Activated T-helper 2 cell treated with anti-CD3 and anti-CD28 coated beads, Interferon-gamma antibody, Interleukin-2, Interleukin-4, amounts not matched to agents 10 μg/mL and 5 μg/mL and 100 μg/mL, durations not matched to agents 14 hours and 24 hours and 36 hours (primary cell): ENCODE measurements at regions not wholly inside any gene's neighbourhood (a gene's known extent, or its start where the extent isn't known, plus 50 kb on each side); places are given as distances from the start of the nearest gene placed in this dataset.

Experiments
- DNase-seq: peaks from one replicate; pipeline ENCODE4 v3.0.0; 2021; ENCODE audit warnings: low spot score
- H3K27ac Mint-ChIP-seq: one replicate; pipeline ENCODE4 v1.8.0; 2021; ENCODE audit warnings: mixed read lengths
- H3K27me3 Mint-ChIP-seq: one replicate; pipeline ENCODE4 v1.8.0; 2021; ENCODE audit warnings: low read depth, mixed read lengths
- H3K36me3 Mint-ChIP-seq: one replicate; pipeline ENCODE4 v1.8.0; 2021; ENCODE audit warnings: low read depth, mixed read lengths
- H3K4me1 Mint-ChIP-seq: one replicate; pipeline ENCODE4 v1.8.0; 2021; ENCODE audit warnings: low read depth, mixed read lengths
- H3K4me3 Mint-ChIP-seq: one replicate; pipeline ENCODE4 v1.8.0; 2021; ENCODE audit warnings: low read depth, mild to moderate bottlenecking, moderate library complexity, mixed read lengths
- H3K9me3 Mint-ChIP-seq: one replicate; pipeline ENCODE4 v1.8.0; 2021; ENCODE audit warnings: mixed read lengths
- intact Hi-C: fragments of 100-400 bp; cut with micrococcal nuclease; formaldehyde crosslinking; loops from one replicate; pipeline ENCODE4 v1.15.1; 2023

- Mint-ChIP-seq H3K36me3 (no peaks in the 10 kb centered on the region), H3K27me3 (no peaks in the 10 kb centered on the region), H3K27ac (no peak overlapping the region), H3K4me1 (no peaks in the 10 kb centered on the region), H3K4me3 (no peak overlapping the region), H3K9me3 (no peaks in the 10 kb centered on the region)
- DNase-seq: no peak
- intact Hi-C loops: no loop called here
Observed at GRCh38 chr5:116699332-116699731, 124.7 kb upstream of the SEMA6A start.

GRCh38 chr5:116696366-116696765 lies 121.7 kb upstream of the SEMA6A start:
- intact Hi-C loops: no loop called here
- DNase-seq: no peak

GRCh38 chr5:116695681-116696080 lies 121.1 kb upstream of the SEMA6A start:
- H3K27ac Mint-ChIP-seq: no peak overlapping the region
- H3K36me3 Mint-ChIP-seq: no peaks in the 10 kb centered on the region
- no peaks in the 10 kb centered on the region for H3K4me1 Mint-ChIP-seq
- no peaks in the 10 kb centered on the region for H3K9me3 Mint-ChIP-seq
- intact Hi-C loops: no loop called here
- no peak overlapping the region for H3K4me3 Mint-ChIP-seq
- DNase-seq: no peak
- no peaks in the 10 kb centered on the region for H3K27me3 Mint-ChIP-seq

More at GRCh38 chr5:116696366-116696765, 121.7 kb upstream of the SEMA6A start:
- Mint-ChIP-seq H3K27ac (no peak overlapping the region), H3K9me3 (no peaks in the 10 kb centered on the region), H3K4me1 (no peaks in the 10 kb centered on the region), H3K36me3 (no peaks in the 10 kb centered on the region), H3K4me3 (no peak overlapping the region), H3K27me3 (no peaks in the 10 kb centered on the region)

- Mint-ChIP-seq H3K27me3 (no peaks in the 10 kb centered on the region), H3K4me1 (no peaks in the 10 kb centered on the region), H3K36me3 (no peaks in the 10 kb centered on the region), H3K4me3 (no peak overlapping the region), H3K9me3 (no peaks in the 10 kb centered on the region), H3K27ac (no peak overlapping the region)
- DNase-seq: no peak
- intact Hi-C loops: no loop called here
Observed at GRCh38 chr5:116686438-116686837, 111.8 kb upstream of the SEMA6A start.

DNA sequence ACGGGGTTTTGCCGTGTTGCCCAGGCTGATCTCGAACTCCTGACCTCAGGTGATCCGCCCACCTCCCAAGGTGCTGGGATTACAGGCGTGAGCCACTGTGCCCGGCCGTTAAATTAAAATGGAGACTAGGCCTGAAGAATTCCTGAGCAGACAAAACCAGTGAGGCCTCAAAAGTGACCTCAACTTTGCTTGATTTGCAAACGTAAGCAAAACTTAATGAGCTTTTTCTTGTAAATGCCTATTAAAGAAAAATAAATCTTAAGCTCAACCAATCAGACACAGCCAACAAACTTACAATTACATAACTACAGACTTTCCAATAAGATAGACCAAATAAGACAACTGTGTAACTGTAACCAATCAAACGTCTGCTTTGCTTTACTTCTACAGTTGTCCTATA lies 111.3 kb upstream of the SEMA6A start:
- Mint-ChIP-seq H3K4me3 (no peak overlapping the region), H3K27me3 (no peaks in the 10 kb centered on the region), H3K9me3 (no peaks in the 10 kb centered on the region), H3K4me1 (no peaks in the 10 kb centered on the region), H3K27ac (no peak overlapping the region), H3K36me3 (no peaks in the 10 kb centered on the region)
- intact Hi-C loops: no loop called here
- DNase-seq: no peak

GRCh38 chr5:116685069-116685468 lies 110.4 kb upstream of the SEMA6A start:
- no peak for DNase-seq
- Mint-ChIP-seq H3K4me1 (no peaks in the 10 kb centered on the region), H3K27me3 (no peaks in the 10 kb centered on the region), H3K36me3 (no peaks in the 10 kb centered on the region), H3K9me3 (no peaks in the 10 kb centered on the region), H3K4me3 (no peak overlapping the region), H3K27ac (no peak overlapping the region)
- intact Hi-C loops: no loop called here

- no peaks in the 10 kb centered on the region for H3K9me3 Mint-ChIP-seq
- H3K36me3 Mint-ChIP-seq: no peaks in the 10 kb centered on the region
- no peaks in the 10 kb centered on the region for H3K27me3 Mint-ChIP-seq
- H3K4me3 Mint-ChIP-seq: no peak overlapping the region
- no peak for DNase-seq
- H3K4me1 Mint-ChIP-seq: no peaks in the 10 kb centered on the region
- intact Hi-C loops: no loop called here
- H3K27ac Mint-ChIP-seq: no peak overlapping the region
Observed at GRCh38 chr5:116681334-116682013, 106.9 kb upstream of the SEMA6A start.

DNA sequence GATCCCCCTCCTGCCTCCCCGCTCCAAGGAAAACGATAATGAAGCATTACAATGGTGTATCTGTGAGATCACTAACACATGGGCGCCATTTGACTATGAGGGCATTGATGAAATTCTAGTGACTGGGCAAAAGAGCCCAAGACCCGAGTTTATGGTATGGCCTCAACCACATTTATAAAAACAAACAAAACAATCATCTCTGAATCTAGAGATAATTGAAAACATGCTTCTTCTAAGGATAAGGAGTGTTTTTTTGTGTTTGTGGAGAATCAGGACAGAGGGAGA lies 100.9 kb upstream of the SEMA6A start:
- no peaks in the 10 kb centered on the region for H3K27me3 Mint-ChIP-seq
- H3K36me3 Mint-ChIP-seq: no peaks in the 10 kb centered on the region
- H3K4me3 Mint-ChIP-seq: no peak overlapping the region
- intact Hi-C loops: no loop called here
- H3K27ac Mint-ChIP-seq: no peak overlapping the region
- no peak for DNase-seq
- H3K9me3 Mint-ChIP-seq: no peaks in the 10 kb centered on the region
- H3K4me1 Mint-ChIP-seq: no peaks in the 10 kb centered on the region

- Mint-ChIP-seq H3K27ac (no peak overlapping the region), H3K36me3 (no peaks in the 10 kb centered on the region), H3K27me3 (no peaks in the 10 kb centered on the region), H3K4me1 (no peaks in the 10 kb centered on the region), H3K4me3 (no peak overlapping the region), H3K9me3 (no peaks in the 10 kb centered on the region)
- no peak for DNase-seq
- intact Hi-C loops: no loop called here
Observed at GRCh38 chr5:116674881-116675625, 100.4 kb upstream of the SEMA6A start.

GRCh38 chr5:116673453-116673852 lies 98.8 kb upstream of the SEMA6A start:
- Mint-ChIP-seq H3K27ac (no peak overlapping the region), H3K27me3 (no peaks in the 10 kb centered on the region), H3K36me3 (no peaks in the 10 kb centered on the region), H3K4me3 (no peak overlapping the region), H3K9me3 (no peaks in the 10 kb centered on the region), H3K4me1 (no peaks in the 10 kb centered on the region)
- intact Hi-C loops: no loop called here
- no peak for DNase-seq

GRCh38 chr5:116672203-116672602 lies 97.6 kb upstream of the SEMA6A start:
- Mint-ChIP-seq H3K27ac (no peak overlapping the region), H3K36me3 (no peaks in the 10 kb centered on the region), H3K27me3 (no peaks in the 10 kb centered on the region), H3K4me3 (no peak overlapping the region), H3K9me3 (no peaks in the 10 kb centered on the region), H3K4me1 (no peaks in the 10 kb centered on the region)
- no peak for DNase-seq
- intact Hi-C loops: no loop called here

- no peaks in the 10 kb centered on the region for H3K9me3 Mint-ChIP-seq
- no peak overlapping the region for H3K4me3 Mint-ChIP-seq
- intact Hi-C loops: no loop called here
- H3K4me1 Mint-ChIP-seq: no peaks in the 10 kb centered on the region
- H3K27ac Mint-ChIP-seq: no peak overlapping the region
- DNase-seq: no peak
- no peaks in the 10 kb centered on the region for H3K27me3 Mint-ChIP-seq
- no peaks in the 10 kb centered on the region for H3K36me3 Mint-ChIP-seq
Observed at GRCh38 chr5:116671211-116671736, 96.7 kb upstream of the SEMA6A start.

DNA sequence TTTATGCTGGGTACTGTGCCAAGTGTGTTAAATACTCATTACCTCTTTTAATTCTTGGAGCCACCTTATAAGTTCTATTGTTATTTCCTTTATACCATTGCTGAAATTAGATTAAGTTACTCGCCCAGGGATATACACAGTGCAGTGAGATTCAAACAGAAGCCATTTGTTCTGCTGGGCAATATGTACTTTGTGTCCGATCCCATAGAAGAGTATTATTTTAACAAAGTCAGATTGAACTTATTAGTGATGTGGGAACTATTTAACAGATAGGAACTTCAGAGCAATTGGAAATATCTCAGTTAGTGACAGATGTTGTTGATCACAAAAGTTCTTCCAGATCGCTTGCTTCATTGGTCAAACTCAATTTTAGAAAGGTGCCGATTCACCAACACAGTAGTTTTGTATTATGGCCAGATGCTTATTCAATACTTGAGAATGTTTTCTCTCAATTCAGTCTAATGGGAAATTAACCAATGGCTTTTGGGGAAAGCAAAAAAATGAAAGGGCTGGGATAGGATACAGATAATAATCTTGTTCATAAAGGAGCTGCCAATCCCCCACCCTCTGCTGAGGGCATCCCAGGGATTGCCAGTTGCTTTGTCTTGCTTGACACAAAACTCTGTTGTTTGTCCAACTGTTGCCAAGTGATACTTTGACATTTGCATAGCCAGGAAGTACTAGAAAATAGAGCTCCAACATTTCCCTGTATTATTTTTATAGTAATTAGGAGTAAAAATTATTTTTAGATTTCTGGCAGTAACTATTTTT lies 94.8 kb upstream of the SEMA6A start:
- no peak for DNase-seq
- Mint-ChIP-seq H3K4me3 (no peak overlapping the region), H3K36me3 (no peaks in the 10 kb centered on the region), H3K27me3 (no peaks in the 10 kb centered on the region), H3K4me1 (no peaks in the 10 kb centered on the region), H3K9me3 (no peaks in the 10 kb centered on the region), H3K27ac (no peak overlapping the region)
- intact Hi-C loops: no loop called here
